Ectodermal cell (in vitro differentiated cells): ENCODE measurements at regions not wholly inside any gene's neighbourhood (a gene's known extent, or its start where the extent isn't known, plus 50 kb on each side); places are given as distances from the start of the nearest gene placed in this dataset.

Source experiments
- H3K27ac ChIP-seq: 2 replicates; pipeline ENCODE4 v1.7.0; 2013; ENCODE audit warnings: mild to moderate bottlenecking, low read depth, low read length; ENCODE audit not compliant: insufficient read depth, poor library complexity, severe bottlenecking
- H3K27me3 ChIP-seq: 2 replicates; pipeline ENCODE4 v1.7.0; 2013; ENCODE audit warnings: mild to moderate bottlenecking, low read length; ENCODE audit not compliant: insufficient read depth, control insufficient read depth, poor library complexity, severe bottlenecking
- H3K36me3 ChIP-seq: one replicate; pipeline ENCODE4 v1.7.0; 2013; ENCODE audit warnings: low read length; ENCODE audit not compliant: control insufficient read depth, insufficient read depth
- H3K4me1 ChIP-seq: one replicate; pipeline ENCODE4 v1.7.0; 2013; ENCODE audit warnings: low read length; ENCODE audit not compliant: control insufficient read depth, insufficient read depth
- H3K4me3 ChIP-seq: 2 replicates; pipeline ENCODE4 v1.7.0; 2013; ENCODE audit warnings: low read depth, low read length, control low read depth; ENCODE audit not compliant: insufficient read depth
- H3K9me3 ChIP-seq: 2 replicates; pipeline ENCODE4 v1.7.0; 2013; ENCODE audit warnings: mild to moderate bottlenecking, low read length, moderate library complexity; ENCODE audit not compliant: control insufficient read depth
- WGBS, 2 experiments: methylation state at CpG; one replicate each; pipeline ENCODE4 v1.1.7; 2013; ENCODE audit warnings: missing lambda C conversion rate in 2 of 2; 5-methylcytosine and 5-hydroxymethylcytosine counted together

- no peaks in the 10 kb centered on the region for H3K27me3 ChIP-seq
- no peak overlapping the region for H3K27ac ChIP-seq
- H3K36me3 ChIP-seq: no peaks in the 10 kb centered on the region
- no peaks in the 10 kb centered on the region for H3K9me3 ChIP-seq
- H3K4me1 ChIP-seq: no peaks in the 10 kb centered on the region
- H3K4me3 ChIP-seq: no peak overlapping the region
- 80 to 81% methylated on average over 2 of the region's 2 CpGs for WGBS, 2 experiments
These were observed 309.1 kb upstream of the IMPG1 start for GRCh38 chr6:76381612-76382011.

- Histone ChIP-seq H3K27me3 (no peaks in the 10 kb centered on the region), H3K27ac (no peak overlapping the region), H3K4me3 (no peak overlapping the region), H3K36me3 (no peaks in the 10 kb centered on the region), H3K9me3 (no peaks in the 10 kb centered on the region), H3K4me1 (no peaks in the 10 kb centered on the region)
These were observed 278.8 kb upstream of the IMPG1 start for GRCh38 chr6:76351275-76351674.

GRCh38 chr6:76347539-76347938 is 275.1 kb upstream of the IMPG1 start:
- no peaks in the 10 kb centered on the region for H3K27me3 ChIP-seq
- no peak overlapping the region for H3K4me3 ChIP-seq
- H3K4me1 ChIP-seq: no peaks in the 10 kb centered on the region
- no peaks in the 10 kb centered on the region for H3K9me3 ChIP-seq
- no peak overlapping the region for H3K27ac ChIP-seq
- H3K36me3 ChIP-seq: no peaks in the 10 kb centered on the region

GRCh38 chr6:76342611-76343160 is 270.2 kb upstream of the IMPG1 start:
- Histone ChIP-seq H3K36me3 (no peaks in the 10 kb centered on the region), H3K9me3 (no peaks in the 10 kb centered on the region)
- no CpG with 5 or more reads among the region's 1 CpG for WGBS, 2 experiments

GRCh38 chr6:76330031-76330430 is 257.6 kb upstream of the IMPG1 start:
- 89 to 91% methylated on average over 4 of the region's 4 CpGs for WGBS, 2 experiments
- H3K4me1 ChIP-seq: no peaks in the 10 kb centered on the region
- H3K27me3 ChIP-seq: no peaks in the 10 kb centered on the region
- no peak overlapping the region for H3K4me3 ChIP-seq
- no peaks in the 10 kb centered on the region for H3K36me3 ChIP-seq
- no peak overlapping the region for H3K27ac ChIP-seq
- H3K9me3 ChIP-seq: no peaks in the 10 kb centered on the region

More at GRCh38 chr6:76342611-76343160, 270.2 kb upstream of the IMPG1 start:
- Histone ChIP-seq H3K4me3 (no peak overlapping the region), H3K4me1 (no peaks in the 10 kb centered on the region), H3K27ac (no peak overlapping the region), H3K27me3 (no peaks in the 10 kb centered on the region)

- 49 to 53% methylated on average over 4 of the region's 5 CpGs for WGBS, 2 experiments
- H3K27ac ChIP-seq: no peak overlapping the region
- H3K4me3 ChIP-seq: no peak overlapping the region
- no peaks in the 10 kb centered on the region for H3K4me1 ChIP-seq
- no peaks in the 10 kb centered on the region for H3K36me3 ChIP-seq
- H3K27me3 ChIP-seq: no peaks in the 10 kb centered on the region
- H3K9me3 ChIP-seq: no peaks in the 10 kb centered on the region
These were observed 254.4 kb upstream of the IMPG1 start for GRCh38 chr6:76326871-76327270.
